ENCODE measurements at regions not wholly inside any gene's neighbourhood (a gene's known extent, or its start where the extent isn't known, plus 50 kb on each side); places are given as distances from the start of the nearest gene placed in this dataset.

DNA sequence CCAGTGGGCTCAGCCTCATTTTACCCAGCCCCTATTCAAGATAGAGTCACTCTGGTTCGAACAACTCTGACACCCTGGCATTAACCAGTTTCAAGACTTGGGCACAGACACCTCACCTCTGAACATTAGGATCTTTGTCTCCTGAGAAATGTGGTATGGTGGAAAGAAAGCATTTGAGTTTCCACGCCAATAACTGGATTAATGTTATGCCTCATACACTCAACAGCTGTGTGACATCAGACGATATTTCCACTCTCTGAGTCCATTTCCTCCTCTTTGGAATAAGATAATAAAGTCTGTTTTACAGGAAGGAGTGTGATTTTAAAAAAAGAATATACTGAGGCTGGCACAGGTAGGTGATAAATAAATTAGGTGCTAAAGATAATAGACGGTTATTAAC, 121.3 kb upstream of the CHL1 start:
- no peak for DNase-seq (ENCODE audit: low read depth in 2 of 2)

DNA sequence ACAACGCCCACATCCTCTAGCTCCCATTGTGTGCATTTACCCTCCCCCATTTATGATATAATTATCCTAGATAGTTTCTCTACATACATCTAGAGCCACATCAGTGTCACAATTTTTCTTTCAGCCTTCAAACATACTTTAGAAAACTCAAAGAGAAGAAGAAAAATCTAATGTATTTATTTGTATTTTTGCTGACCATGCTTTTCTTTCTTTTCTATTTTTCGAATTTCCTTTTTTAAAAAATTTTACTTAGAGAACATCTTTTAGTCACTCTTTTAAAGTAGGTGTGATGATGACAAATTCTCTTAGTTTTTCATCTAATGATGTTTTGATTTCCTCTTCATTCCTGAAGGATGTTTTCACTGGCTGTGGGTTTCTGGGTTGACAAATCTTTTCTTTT, 117.0 kb upstream of the CHL1 start:
- DNase-seq (ENCODE audit: low read depth in 2 of 2): no peak

- DNase-seq (ENCODE audit: low read depth in 2 of 2): no peak
These were observed 114.1 kb upstream of the CHL1 start for GRCh38 chr3:82508-82907.

DNA sequence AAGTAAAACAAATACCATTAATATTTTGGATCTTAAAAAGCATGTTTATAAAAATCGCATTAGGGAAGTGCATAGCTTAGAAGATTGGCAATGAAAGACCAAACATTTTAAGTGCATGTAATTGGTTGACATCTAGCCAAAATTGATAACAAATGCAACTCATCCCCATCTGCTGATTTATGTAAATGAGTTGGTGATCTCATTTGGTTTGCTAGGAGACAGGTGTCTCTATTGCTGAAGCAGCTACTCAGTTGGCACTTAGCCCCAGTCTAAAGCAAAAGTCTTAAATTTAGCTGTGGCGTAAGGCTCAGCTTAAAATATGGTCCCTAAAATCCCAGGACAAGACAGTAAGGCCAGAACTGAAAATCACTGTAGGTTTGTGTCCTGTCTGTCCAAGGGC, 113.5 kb upstream of the CHL1 start:
- no peak for DNase-seq (ENCODE audit: low read depth in 2 of 2)

GRCh38 chr3:85180-85579, 111.4 kb upstream of the CHL1 start:
- DNase-seq (ENCODE audit: low read depth in 2 of 2): no peak

DNA sequence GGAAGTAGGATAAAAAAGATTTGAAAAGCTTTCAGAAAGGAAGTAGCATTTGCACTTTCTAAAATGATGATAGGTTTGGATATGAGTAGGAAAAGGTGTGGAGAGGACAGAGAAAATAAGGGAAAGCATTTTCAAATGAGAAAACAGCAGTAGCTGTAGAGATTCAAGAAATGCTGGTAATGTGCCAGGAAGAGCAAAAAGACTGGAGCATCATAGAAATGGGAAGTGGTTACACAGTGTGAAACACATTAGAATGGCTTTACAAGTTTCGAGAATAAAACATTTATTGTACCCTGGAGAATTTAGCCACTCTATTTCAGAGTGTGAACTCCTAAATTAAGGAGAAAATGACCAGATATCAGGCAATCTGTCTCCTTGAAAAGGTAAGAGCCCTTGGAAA, 108.3 kb upstream of the CHL1 start:
- no peak for DNase-seq (ENCODE audit: low read depth in 2 of 2)

- no peak for DNase-seq (ENCODE audit: low read depth in 2 of 2)
These were observed 102.8 kb upstream of the CHL1 start for GRCh38 chr3:93746-94145.

- DNase-seq (ENCODE audit: low read depth in 2 of 2): no peak
These were observed 100.3 kb upstream of the CHL1 start for GRCh38 chr3:96259-96658.

DNA sequence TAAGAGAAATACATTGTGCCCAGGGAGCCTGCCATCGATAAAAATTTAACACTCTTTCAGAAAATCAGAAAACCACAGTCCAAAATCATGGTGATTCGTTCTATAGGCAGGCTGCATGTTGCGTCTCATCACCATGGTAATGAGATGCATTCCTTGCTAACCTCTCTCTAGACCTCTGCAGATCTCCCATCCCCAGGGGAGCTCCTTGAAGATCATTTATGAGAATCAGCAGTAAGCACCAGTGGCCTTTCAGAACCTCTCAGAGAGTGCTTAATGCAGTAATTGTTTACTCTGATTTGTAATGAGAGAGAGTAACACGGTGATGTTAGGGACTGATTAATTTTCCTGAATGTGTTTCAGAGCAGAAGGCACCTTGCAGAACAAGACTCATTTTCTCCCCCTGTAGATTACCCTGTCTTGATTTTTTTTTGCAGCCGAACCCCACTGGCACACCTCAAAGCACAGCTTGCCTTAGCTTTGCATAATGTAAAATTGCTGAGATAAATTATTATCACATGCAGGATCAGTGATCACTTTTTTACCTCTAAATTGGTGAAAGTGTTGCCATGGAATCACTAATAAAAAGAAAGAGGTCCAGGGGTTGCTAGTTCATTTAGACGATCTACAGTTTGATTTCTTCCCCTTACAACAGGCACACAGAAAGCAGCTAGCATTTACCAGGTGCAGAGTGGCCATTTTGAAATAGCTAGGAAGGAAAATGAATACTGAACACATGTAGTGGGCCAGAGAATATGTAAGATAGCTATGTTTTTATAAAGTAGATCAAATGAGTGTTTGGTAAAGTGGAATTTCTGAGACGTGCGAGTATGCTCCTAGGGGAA, 98.9 kb upstream of the CHL1 start:
- DNase-seq (ENCODE audit: low read depth in 2 of 2): no peak

DNA sequence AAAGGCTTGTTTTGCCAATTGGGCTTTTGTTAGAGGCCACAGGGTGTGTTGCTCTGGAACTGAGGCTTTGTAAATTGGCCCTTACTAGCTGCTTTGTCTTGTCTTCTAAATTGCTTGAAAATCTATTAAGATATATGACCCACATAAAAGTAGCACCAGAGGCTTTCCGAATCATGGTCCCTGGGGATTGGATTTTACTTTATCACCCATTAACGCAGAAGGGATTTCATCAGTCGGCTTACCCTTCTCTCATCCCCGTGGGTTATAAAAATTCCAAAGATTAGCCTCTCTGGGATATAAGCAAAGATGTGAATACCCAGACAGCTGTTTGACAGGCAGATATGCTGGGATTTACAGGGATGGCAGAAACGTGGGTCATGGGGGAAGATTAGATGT, 98.3 kb upstream of the CHL1 start:
- DNase-seq (ENCODE audit: low read depth in 2 of 2): no peak

GRCh38 chr3:99506-99905, 97.1 kb upstream of the CHL1 start:
- no peak for DNase-seq (ENCODE audit: low read depth in 2 of 2)

DNA sequence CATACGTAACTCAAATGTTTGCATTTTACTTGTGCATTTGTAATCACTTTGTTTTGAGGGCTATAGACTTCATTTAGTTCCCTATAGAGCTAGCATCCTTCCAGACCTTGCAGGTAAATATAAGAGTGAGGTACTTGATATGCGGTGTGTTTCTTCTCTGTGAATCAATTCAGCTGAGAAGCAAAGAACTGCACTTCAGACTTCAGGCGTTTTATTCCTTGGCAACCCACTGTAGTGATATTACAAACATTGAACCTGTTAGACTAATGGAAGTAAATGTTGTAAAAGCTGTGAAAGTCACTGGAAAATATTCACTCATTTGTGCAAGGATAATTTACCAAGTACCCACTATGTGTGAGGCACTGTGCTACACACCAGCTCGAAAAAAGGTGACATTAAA, 94.1 kb upstream of the CHL1 start:
- DNase-seq (ENCODE audit: low read depth in 2 of 2): no peak

DNA sequence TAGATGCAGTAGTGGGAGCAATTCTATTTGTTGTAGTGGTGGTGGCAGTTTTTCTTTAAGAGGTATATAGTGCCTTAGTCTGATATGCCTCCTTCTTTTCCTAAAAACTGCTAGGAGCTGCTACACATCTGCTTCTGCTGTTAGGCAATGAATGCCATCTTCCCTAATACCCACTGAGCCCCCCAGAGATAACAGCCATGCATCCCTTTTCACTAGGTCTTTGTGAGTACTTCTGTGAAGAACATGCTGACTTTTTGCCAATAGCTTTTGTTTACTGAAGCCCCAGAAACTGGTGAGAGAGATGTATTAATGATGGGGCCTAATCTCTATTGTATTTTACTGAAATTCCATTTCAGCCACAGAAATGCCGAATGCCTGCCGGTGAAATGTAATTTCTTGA, 92.6 kb upstream of the CHL1 start:
- no peak for DNase-seq (ENCODE audit: low read depth in 2 of 2)

- DNase-seq (ENCODE audit: low read depth in 2 of 2): no peak
These were observed 91.0 kb upstream of the CHL1 start for GRCh38 chr3:105585-105984.

DNA sequence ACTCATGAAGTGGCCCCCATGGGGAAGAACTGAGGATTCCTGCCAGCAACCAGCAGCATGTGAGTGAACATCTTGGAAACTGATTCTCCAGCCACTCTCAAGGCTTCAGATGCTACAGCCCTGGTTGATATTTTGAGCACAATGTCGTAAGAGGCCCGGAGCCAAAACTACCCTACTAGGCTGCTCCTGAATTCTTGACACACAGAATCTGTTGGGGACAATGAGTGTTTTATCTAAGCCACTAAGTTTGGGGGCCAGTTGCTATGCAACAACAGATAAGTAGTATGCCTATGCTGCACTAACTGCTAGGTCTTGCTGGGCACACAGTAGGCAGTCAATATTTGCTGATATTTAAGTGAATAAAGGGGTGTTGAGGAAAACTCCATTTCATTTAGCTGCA, 89.9 kb upstream of the CHL1 start:
- no peak for DNase-seq (ENCODE audit: low read depth in 2 of 2)

DNA sequence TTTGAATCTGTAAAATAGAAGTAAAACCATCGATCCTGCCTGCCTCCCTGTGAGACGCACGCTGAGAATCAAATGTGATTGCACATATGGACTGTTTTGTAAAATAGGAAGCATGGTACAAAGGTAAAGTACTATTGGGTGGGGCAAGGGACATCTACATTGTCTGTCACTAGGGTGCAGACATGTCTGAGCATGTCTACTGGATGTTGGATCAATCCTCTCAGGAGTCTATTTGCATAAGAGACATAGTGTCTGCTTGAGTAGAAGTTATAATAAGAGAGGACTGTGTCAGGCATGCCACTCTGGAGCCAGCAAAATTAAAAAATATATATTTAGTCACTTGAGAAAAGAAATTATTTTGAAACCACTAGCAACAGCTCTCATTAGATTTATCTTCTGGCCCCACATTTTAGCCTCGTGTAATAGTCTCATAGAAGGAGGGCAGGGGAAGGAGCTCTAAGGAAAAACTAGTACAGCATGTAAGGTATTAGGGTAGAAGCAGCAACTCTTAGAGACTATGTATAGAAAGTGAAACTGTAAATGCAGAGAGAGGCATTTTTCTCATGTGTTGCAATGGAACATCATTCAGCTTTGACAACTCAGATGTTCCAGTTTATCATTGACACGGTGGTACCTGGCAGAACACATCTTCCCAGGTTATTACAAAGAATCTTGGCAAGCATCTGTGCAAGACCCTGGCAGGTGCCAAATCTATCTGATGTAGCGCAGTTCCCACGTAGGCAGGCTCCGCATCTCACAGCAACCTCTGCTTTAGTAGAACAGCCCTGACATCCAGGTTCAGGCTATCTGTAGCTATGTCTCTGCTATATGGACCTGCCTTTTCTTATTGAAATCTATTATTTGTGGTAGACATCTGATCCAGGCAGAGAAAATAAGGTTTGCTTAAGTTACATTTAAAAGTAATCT, 85.2 kb upstream of the CHL1 start:
- no peak for DNase-seq (ENCODE audit: low read depth in 2 of 2)

GRCh38 chr3:112773-113172, 83.8 kb upstream of the CHL1 start:
- no peak for DNase-seq (ENCODE audit: low read depth in 2 of 2)

DNA sequence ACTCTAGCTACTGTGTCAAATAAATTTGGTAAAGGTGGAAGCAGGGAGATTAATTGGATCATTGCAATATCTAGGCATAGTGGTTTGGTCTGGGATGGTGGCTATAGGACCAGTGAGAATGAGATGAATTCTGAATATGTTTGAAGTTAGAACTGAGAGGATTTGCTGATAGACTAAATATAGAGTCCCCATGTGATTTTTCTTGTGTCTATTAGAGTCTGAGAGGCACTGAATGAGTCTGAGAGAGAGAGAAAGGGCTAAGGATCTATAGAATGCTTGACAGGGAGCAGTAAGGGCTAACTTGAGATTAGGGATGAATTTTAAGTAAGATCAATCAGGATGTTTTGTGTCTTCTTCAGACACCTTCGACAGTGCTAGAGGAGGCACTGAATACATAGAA, 77.9 kb upstream of the CHL1 start:
- DNase-seq (ENCODE audit: low read depth in 2 of 2): no peak

DNA sequence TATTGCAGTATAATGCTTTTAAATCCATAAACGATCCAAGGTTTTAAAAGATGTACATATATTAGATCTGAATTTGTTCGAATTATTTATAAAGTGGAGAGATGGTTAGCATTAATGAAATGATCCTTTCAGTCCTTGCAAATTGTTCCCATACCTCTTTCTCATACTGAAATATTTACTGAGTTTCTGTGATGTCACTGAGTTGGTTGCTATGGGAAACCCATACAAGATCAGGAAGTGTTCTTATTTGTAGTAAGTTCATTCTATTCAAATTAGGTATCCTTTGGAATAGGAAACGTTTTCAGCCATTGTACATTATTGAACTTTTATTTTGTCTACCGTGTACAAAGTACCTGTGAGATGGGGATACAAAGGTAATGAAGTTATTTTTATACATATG, 73.2 kb upstream of the CHL1 start:
- no peak for DNase-seq (ENCODE audit: low read depth in 2 of 2)

DNA sequence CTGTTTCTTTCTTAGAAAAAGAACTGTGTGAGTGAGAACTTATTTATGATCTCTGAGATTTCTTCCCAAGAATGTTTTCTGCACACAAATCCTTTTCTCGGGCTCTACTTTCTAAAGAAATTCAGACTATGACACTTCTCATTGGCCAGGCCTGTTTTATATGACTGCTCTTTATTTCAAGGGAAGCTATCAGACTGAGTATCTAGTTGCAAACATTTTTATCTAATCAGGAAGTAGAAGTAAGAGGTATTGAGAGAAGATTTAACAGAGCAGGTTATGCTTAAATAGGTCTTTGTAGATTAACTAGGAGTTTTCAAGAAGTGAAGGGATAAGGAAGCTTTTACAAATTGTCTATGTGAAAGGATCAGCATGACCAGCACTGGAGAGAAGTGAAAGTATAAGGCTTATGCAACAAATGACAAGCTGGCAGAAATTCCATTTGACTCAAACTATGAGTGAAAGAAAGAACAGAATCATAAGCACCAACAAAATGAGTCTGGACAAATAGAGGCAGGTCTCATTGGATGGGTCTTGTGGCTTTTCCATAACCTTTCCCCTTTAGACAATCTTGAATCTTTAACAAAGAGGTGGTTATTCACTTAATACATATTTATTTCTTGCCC, 71.9 kb upstream of the CHL1 start:
- no peak for DNase-seq (ENCODE audit: low read depth in 2 of 2)

GRCh38 chr3:128515-129172, 67.9 kb upstream of the CHL1 start:
- no peak for DNase-seq (ENCODE audit: low read depth in 2 of 2)
